PFSK-1 (cell line): ENCODE measurements at regions not wholly inside any gene's neighbourhood (a gene's known extent, or its start where the extent isn't known, plus 50 kb on each side); places are given as distances from the start of the nearest gene placed in this dataset.

Experiments
- FOXP2 ChIP-seq: optimal IDR thresholded peaks from 2 replicates; pipeline ENCODE3; 2011; ENCODE audit warnings: borderline replicate concordance, control low read depth, inconsistent platforms; ENCODE audit not compliant: insufficient read depth; ENCODE audit errors: extremely low read length, extremely low read depth
- POLR2AphosphoS5 ChIP-seq: IDR thresholded peaks from 2 replicates; pipeline ENCODE4 v1.6.1; 2012; ENCODE audit warnings: low read depth, mild to moderate bottlenecking, control low read depth, low read length, moderate library complexity
- SIN3A ChIP-seq: IDR thresholded peaks from 2 replicates; pipeline ENCODE4 v1.6.1; 2012; ENCODE audit warnings: mild to moderate bottlenecking, low read length, moderate library complexity, borderline replicate concordance; ENCODE audit not compliant: insufficient read depth
- TAF1 ChIP-seq: IDR thresholded peaks from 2 replicates; pipeline ENCODE4 v1.6.1; 2012; ENCODE audit warnings: low read length, control low read depth, borderline replicate concordance; ENCODE audit not compliant: insufficient read depth
- TF ChIP-seq, protein P1 (sequence below), 2 experiments: IDR thresholded peaks; 2 replicates each; pipeline versions ENCODE4 v1.6.1 to v1.8.0; 2011 to 2012; ENCODE audit warnings: low read depth in 2 of 2, low read length in 2 of 2, control low read depth in 1 of 2, inconsistent platforms in 1 of 2, mild to moderate bottlenecking in 1 of 2, moderate library complexity in 1 of 2; ENCODE audit not compliant: insufficient read depth in 1 of 2

DNA sequence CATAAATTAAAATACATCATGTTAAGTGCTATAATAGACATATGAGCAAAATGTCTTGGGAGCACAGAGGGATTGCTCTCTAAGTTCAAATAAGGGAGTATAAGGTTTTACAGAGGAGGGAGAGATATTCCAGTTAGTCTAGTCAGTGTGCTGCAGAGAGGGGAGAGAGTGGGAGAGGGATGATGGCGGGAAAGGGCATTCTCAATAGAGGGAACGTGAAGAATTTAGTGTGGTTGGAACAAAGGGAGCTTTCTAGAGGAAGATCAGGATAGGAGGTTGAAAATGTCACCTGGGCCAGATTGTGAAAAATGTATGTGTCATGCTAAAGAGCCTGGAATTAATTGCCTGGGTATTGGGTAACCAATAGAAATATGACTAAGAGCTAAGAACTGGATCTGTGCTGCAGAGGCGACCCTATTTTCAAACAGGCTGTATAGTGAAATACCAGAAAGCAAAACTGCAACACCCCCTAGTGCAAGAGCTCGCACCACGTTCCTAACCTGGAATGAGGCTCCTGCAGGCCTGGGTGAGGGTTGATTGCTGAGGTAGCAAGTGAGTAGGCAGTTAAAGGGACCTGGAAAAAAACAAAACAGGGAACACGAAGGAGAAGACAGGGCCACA is 791.8 kb upstream of the C9orf72 start:
- TF ChIP-seq, protein P1, sequence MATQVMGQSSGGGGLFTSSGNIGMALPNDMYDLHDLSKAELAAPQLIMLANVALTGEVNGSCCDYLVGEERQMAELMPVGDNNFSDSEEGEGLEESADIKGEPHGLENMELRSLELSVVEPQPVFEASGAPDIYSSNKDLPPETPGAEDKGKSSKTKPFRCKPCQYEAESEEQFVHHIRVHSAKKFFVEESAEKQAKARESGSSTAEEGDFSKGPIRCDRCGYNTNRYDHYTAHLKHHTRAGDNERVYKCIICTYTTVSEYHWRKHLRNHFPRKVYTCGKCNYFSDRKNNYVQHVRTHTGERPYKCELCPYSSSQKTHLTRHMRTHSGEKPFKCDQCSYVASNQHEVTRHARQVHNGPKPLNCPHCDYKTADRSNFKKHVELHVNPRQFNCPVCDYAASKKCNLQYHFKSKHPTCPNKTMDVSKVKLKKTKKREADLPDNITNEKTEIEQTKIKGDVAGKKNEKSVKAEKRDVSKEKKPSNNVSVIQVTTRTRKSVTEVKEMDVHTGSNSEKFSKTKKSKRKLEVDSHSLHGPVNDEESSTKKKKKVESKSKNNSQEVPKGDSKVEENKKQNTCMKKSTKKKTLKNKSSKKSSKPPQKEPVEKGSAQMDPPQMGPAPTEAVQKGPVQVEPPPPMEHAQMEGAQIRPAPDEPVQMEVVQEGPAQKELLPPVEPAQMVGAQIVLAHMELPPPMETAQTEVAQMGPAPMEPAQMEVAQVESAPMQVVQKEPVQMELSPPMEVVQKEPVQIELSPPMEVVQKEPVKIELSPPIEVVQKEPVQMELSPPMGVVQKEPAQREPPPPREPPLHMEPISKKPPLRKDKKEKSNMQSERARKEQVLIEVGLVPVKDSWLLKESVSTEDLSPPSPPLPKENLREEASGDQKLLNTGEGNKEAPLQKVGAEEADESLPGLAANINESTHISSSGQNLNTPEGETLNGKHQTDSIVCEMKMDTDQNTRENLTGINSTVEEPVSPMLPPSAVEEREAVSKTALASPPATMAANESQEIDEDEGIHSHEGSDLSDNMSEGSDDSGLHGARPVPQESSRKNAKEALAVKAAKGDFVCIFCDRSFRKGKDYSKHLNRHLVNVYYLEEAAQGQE (IDR thresholded peaks at IDR 0.05; ENCODE audit: insufficient read depth in 1 of 2, low read depth in 2 of 2, low read length in 2 of 2): no peak
- no peak for TF ChIP-seq FOXP2
- no peak for TF ChIP-seq POLR2AphosphoS5
- TF ChIP-seq TAF1: no peak
- no peak for TF ChIP-seq SIN3A

DNA sequence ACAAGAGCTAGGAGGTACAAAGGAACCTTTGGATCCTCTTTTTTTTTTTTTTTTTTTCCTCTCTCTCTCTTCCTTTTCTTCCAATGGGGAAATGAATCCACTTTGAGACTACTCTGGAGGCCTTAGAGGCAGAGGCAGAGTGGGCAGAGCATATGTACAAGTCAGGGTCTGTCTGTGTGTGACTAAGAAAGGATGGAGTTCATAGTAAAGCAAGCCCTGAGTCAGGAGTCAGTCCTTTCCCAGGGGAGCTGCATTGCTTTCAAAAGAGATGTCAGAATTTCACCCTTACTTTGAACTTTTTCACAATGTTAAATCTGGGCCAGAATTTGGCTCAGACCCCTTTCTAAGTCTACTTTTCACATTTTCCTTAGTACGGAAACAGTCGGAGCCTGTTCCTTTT is 792.4 kb upstream of the C9orf72 start:
- TF ChIP-seq SIN3A (no peak), TAF1 (no peak), POLR2AphosphoS5 (no peak), FOXP2 (no peak)
- TF ChIP-seq, protein P1 (IDR thresholded peaks at IDR 0.05; ENCODE audit: insufficient read depth in 1 of 2, low read depth in 2 of 2, low read length in 2 of 2): no peak

DNA sequence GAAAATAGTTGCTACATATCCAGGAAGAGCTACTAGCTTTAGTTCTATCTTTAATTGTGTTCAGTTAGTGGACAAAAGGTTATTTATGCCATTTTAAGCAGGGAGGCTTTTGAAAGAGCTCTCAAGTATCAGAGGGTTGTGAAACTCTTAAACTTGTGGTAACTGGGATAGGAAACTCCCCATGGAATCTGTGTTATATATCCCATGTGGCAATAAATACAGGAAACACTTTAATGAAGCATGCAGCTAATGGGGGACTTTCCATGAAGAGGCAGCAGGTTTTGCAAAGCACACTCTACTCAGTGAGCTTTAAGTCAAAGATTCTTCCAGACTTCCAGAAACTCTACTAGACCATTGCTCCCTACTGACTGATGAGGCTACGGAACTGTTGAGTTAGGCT is 805.0 kb upstream of the C9orf72 start:
- TF ChIP-seq, protein P1 (IDR thresholded peaks at IDR 0.05; ENCODE audit: insufficient read depth in 1 of 2, low read depth in 2 of 2, low read length in 2 of 2): no peak
- TF ChIP-seq SIN3A (no peak), FOXP2 (no peak), TAF1 (no peak), POLR2AphosphoS5 (no peak)

DNA sequence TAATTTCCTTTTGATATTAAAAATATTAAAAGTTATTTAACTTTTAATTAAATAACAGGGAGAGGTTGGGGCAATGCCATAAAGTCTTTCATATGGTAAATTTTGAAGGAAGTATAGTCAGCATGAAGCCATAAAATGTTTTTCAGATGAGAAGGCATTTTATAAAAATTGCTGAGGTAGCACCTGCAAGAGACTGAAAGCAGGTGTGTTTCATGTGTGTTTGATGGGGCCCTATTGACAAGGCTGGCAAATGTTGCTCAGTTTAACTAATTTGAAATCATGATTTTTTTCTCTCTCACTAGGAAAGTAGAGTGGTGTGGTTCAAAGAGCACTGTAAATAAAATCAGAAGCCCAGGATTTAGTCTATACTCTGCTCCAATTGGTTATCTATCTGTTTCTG is 805.8 kb upstream of the C9orf72 start:
- TF ChIP-seq, protein P1 (IDR thresholded peaks at IDR 0.05; ENCODE audit: insufficient read depth in 1 of 2, low read depth in 2 of 2, low read length in 2 of 2): no peak
- no peak for TF ChIP-seq SIN3A
- TF ChIP-seq POLR2AphosphoS5: no peak
- no peak for TF ChIP-seq FOXP2
- TF ChIP-seq TAF1: no peak
